AG20443 (cell line): ENCODE measurements at regions not wholly inside any gene's neighbourhood (a gene's known extent, or its start where the extent isn't known, plus 50 kb on each side); places are given as distances from the start of the nearest gene placed in this dataset.
"Not testable (repeated sequence)": the region's sequence is repeated elsewhere in the genome, so short reads cannot be mapped to it uniquely, and the experiment has no call there.

ENCODE experiments used
- DNase-seq: peaks from one replicate; pipeline ENCODE4 v3.0.0; 2012; ENCODE audit warnings: low spot score, mixed read lengths

GRCh38 chr5:25568989-25569625 is 924.3 kb upstream of the CDH10 start:
- no peak for DNase-seq

- DNase-seq = no peak
Measured at GRCh38 chr5:25568294-25568693, 923.5 kb upstream of the CDH10 start.

- no peak for DNase-seq
Measured at GRCh38 chr5:25567881-25568280, 923.1 kb upstream of the CDH10 start.

- DNase-seq = no peak
Measured at GRCh38 chr5:25562656-25563055, 917.9 kb upstream of the CDH10 start.

- DNase-seq = no peak
Measured at GRCh38 chr5:25554077-25554476, 909.3 kb upstream of the CDH10 start.

GRCh38 chr5:25552871-25553481 is 908.2 kb upstream of the CDH10 start:
- no peak for DNase-seq

- DNase-seq = no peak
Measured at GRCh38 chr5:25550793-25551192, 906.0 kb upstream of the CDH10 start.

GRCh38 chr5:25544652-25545249 is 900.0 kb upstream of the CDH10 start:
- DNase-seq = no peak

- no peak for DNase-seq
Measured at GRCh38 chr5:25540628-25541027, 895.9 kb upstream of the CDH10 start.

GRCh38 chr5:25539536-25539935 is 894.8 kb upstream of the CDH10 start:
- DNase-seq = no peak

- not testable (repeated sequence) for DNase-seq
Measured at GRCh38 chr5:25536461-25536860, 891.7 kb upstream of the CDH10 start.

GRCh38 chr5:25516141-25516540 is 871.4 kb upstream of the CDH10 start:
- no peak for DNase-seq

GRCh38 chr5:25515525-25515924 is 870.7 kb upstream of the CDH10 start:
- DNase-seq = no peak

GRCh38 chr5:25510692-25511091 is 865.9 kb upstream of the CDH10 start:
- not testable (repeated sequence) for DNase-seq

GRCh38 chr5:25508011-25508410 is 863.2 kb upstream of the CDH10 start:
- not testable (repeated sequence) for DNase-seq

GRCh38 chr5:25500635-25501034 is 855.9 kb upstream of the CDH10 start:
- DNase-seq = no peak

- no peak for DNase-seq
Measured at GRCh38 chr5:25489834-25490538, 845.2 kb upstream of the CDH10 start.

GRCh38 chr5:25488119-25488518 is 843.3 kb upstream of the CDH10 start:
- no peak for DNase-seq

GRCh38 chr5:25484391-25484790 is 839.6 kb upstream of the CDH10 start:
- no peak for DNase-seq

- DNase-seq = no peak
Measured at GRCh38 chr5:25481463-25481862, 836.7 kb upstream of the CDH10 start.

- DNase-seq = no peak
Measured at GRCh38 chr5:25459082-25459481, 814.3 kb upstream of the CDH10 start.

- DNase-seq = no peak
Measured at GRCh38 chr5:25458628-25459027, 813.9 kb upstream of the CDH10 start.

GRCh38 chr5:25453500-25453899 is 808.7 kb upstream of the CDH10 start:
- DNase-seq = no peak
